ENCODE measurements at regions not wholly inside any gene's neighbourhood (a gene's known extent, or its start where the extent isn't known, plus 50 kb on each side); places are given as distances from the start of the nearest gene placed in this dataset.
"Not testable (repeated sequence)": the region's sequence is repeated elsewhere in the genome, so short reads cannot be mapped to it uniquely, and the experiment has no call there.

DNA sequence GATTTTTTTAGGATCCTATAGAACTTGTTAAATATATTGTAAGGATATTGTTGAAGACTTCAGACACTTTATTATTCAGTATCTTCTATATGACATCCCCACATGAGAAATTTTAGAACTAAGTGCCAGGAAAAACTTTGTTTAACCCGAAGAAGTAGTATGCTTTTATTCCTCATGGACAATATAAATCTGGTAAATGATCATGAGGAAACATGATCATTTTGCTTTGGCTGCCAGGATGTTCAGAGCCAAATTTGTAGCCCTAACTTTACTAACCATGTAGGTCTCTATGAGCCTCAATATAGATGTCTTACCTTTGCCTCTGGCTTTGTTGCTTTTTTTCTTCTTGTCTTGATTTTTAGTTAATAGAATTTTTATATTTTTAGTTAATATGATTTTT, 77.8 kb upstream of the TEX13D start:
- Mint-ChIP-seq H3K4me3 (no peak overlapping the region), H3K9me3 (no peaks in the 10 kb centered on the region), H3K36me3 (no peaks in the 10 kb centered on the region), H3K27ac (no peak overlapping the region), H3K4me1 (no peaks in the 10 kb centered on the region), H3K27me3 (peaks cover 3% of the 10 kb centered on the region)
- no peak for DNase-seq (ENCODE audit: low spot score in 2 of 2)
- ATAC-seq (ENCODE audit: low read depth): no peak

DNA sequence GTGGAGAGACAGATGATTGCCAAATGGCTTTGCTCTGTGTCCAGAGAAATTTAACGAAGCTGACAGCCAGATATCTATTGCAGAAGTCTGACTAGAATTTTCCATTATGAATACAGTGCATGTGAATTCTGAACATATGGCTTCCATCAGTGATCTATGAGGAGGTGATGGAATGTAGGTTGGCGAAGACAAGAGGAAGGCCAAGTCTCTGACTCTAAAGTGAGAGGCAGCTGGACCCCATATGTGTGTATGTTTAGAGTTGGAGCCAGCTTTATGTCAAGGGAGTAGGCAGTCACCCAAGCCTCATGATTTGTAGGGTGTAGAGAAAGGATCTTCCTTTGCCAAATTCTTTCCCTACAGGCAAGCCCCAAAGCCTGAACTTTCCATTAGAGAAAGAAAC, 76.2 kb upstream of the TEX13D start:
- Mint-ChIP-seq H3K4me1 (no peaks in the 10 kb centered on the region), H3K27ac (no peak overlapping the region), H3K27me3 (peaks cover 3% of the 10 kb centered on the region), H3K4me3 (no peak overlapping the region), H3K36me3 (no peaks in the 10 kb centered on the region), H3K9me3 (no peaks in the 10 kb centered on the region)
- ATAC-seq (ENCODE audit: low read depth) (no peak), DNase-seq (ENCODE audit: low spot score in 2 of 2) (no peak)

DNA sequence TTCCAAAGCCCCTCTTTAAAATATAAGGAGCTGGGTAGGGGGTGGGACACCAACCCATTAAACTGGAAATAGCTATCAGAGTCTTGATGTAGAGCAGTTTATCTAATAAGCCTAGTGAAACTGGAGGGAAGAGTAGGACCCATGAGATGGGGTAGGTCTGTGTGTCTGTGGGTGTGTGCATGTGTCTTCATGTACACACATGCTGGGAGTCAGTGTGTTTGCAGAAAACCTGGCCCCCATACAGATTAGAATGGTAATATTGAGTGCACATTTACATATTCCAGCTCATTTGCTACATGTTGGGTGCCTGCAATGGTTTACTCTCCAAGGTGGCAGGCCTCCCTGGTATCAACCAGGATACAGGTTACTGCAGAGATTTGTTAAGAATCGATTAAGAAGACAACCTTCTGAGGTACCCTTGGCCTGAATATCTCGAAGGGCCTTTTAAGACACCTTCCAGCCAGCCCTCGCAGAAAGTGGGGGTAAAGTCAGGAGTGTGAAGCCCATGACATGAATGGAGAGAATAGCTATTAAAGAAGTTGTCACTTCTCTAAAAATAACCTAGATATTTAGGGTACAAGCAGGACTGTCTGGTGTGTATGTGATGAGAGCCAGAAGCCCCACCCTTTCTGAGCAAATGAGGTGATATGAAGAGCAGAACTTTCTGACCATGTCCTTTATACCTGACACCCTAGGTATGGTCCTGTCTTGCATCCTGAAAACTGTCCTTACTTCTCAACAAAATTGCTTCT, 75.7 kb upstream of the TEX13D start:
- Mint-ChIP-seq H3K27ac (no peak overlapping the region), H3K4me3 (no peak overlapping the region), H3K27me3 (peaks cover 3% of the 10 kb centered on the region), H3K9me3 (no peaks in the 10 kb centered on the region), H3K4me1 (no peaks in the 10 kb centered on the region), H3K36me3 (no peaks in the 10 kb centered on the region)
- no peak for ATAC-seq (ENCODE audit: low read depth)
- DNase-seq (ENCODE audit: low spot score in 2 of 2): no peak

DNA sequence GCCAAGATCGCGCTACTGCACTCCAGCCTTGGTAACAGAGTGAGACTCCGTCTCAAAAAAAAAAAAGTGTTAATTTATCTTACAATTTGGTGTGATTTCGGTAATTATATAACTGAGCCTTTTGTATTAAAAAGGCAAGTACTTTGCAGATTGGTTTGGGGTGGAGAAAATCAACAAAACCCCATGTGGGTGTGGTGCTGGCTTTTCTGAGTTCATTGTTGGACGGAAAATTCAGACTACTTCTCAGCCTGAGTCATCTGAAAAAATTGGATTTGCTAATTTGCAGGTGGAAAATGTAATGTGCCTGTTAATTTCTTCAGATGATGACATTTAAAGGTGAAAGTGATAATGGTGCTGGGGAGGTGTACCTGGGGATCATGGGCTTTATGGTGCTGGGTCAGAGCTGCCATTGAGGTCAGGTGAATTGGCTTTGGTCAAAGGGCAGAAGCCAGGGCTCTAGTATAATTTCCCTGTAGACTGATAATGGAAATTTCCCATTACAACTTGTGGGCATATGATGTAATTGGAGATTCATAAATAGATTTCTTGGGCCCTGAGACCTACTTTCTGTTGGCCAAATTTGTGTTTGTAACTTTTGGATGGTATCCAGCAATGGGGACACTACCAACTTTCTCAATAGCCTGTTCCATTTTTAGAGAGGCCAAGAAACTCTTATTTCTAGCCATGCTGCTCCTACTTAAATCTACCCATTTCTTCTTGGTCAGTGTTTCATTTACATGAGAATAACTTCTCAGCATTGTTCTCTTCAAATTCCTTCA, 74.3 kb upstream of the TEX13D start:
- no peak overlapping the region for H3K27ac Mint-ChIP-seq
- ATAC-seq (ENCODE audit: low read depth) (no peak), DNase-seq (ENCODE audit: low spot score in 2 of 2) (no peak)
- H3K4me3 Mint-ChIP-seq: no peak overlapping the region
- H3K9me3 Mint-ChIP-seq: no peaks in the 10 kb centered on the region
- peaks cover 3% of the 10 kb centered on the region for H3K27me3 Mint-ChIP-seq
- H3K36me3 Mint-ChIP-seq: no peaks in the 10 kb centered on the region
- no peaks in the 10 kb centered on the region for H3K4me1 Mint-ChIP-seq

DNA sequence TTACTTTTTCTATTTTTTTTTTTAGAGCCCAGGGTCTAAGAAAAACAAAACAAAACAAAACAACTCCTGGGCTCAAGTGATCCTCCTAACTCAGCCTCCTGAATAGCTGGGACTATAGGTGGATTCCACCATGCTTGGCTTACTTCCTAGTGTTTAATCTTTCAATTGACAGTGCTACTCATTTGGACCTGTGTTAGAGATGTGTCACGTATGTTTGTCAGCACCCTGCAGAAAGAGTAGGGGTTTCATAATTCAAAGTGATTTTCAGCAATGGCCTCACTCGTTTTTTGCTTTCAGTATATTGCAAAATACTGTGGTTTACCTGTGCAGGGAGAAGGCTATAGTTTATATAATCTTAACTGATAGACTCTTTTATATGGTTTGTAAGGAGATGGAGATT, 71.6 kb upstream of the TEX13D start:
- DNase-seq (ENCODE audit: low spot score in 2 of 2): no peak
- ATAC-seq (ENCODE audit: low read depth): no peak
- Mint-ChIP-seq H3K4me1 (no peaks in the 10 kb centered on the region), H3K36me3 (no peaks in the 10 kb centered on the region), H3K4me3 (no peak overlapping the region), H3K27me3 (peaks cover 3% of the 10 kb centered on the region), H3K9me3 (no peaks in the 10 kb centered on the region), H3K27ac (no peak overlapping the region)

DNA sequence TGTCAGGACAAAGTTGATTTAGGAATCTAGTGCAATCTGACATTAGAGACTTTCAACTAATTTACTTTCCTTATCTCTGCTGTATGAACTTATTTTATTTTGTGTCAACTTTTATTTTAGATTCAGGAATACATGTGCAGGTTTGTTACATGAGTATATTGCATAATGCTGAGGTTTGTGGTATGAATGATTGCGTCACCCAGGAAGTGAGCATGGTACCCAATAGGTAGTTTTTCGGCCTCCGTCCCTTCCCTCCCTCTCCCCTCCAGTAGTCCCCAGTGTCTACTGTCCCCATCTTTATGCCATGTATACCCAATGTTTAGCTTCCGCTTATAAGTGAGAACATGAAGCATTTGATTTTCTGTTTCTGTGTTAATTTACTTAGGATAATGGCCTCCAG, 68.7 kb upstream of the TEX13D start:
- H3K4me3 Mint-ChIP-seq: no peak overlapping the region
- no peak for ATAC-seq (ENCODE audit: low read depth)
- H3K4me1 Mint-ChIP-seq: no peaks in the 10 kb centered on the region
- peaks cover 3% of the 10 kb centered on the region for H3K27me3 Mint-ChIP-seq
- no peak for DNase-seq (ENCODE audit: low spot score in 2 of 2)
- H3K27ac Mint-ChIP-seq: no peak overlapping the region
- no peaks in the 10 kb centered on the region for H3K36me3 Mint-ChIP-seq
- H3K9me3 Mint-ChIP-seq: no peaks in the 10 kb centered on the region

DNA sequence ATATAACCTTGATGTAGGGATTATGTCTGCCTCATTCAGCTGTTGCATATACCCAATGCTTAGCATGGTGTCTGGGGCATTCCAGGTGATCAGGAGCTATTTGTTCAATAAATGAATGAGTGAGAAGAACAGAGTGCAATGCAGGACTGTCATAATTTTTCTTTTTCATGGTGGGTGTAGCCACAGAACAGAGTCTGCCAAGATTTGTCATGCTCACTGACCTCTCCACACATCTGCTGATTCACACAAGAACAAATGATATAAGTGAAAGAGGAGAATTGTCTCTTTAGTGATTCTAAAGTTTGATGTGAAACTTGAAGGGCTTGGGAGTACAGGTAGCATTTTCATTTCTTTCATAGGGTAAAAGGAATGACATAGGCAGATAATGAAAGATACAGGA, 64.4 kb upstream of the TEX13D start:
- Mint-ChIP-seq H3K27me3 (no peaks in the 10 kb centered on the region), H3K36me3 (no peaks in the 10 kb centered on the region), H3K9me3 (peaks cover 2% of the 10 kb centered on the region), H3K4me3 (no peak overlapping the region), H3K27ac (no peak overlapping the region), H3K4me1 (no peaks in the 10 kb centered on the region)
- ATAC-seq (ENCODE audit: low read depth) (no peak), DNase-seq (ENCODE audit: low spot score in 2 of 2) (no peak)

DNA sequence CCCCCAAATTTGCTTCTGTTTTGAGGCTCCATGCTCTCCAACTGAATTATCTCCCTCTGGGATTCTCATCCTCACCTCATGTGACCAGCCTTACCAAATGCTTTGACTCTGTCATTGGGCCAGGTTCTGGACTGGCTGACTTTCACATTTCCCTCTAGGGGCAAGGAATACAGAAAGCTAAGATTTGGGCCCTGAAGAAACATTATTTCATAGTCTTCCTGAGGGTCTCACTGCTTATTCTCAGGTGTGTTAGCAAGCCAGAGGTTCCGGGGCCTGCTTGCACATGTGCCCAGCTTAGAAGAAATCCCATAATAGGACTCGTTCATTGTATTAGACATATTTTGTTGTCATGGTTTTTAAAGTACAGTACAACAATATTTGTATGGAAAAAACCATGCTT, 62.6 kb upstream of the TEX13D start:
- Mint-ChIP-seq H3K36me3 (no peaks in the 10 kb centered on the region), H3K27me3 (no peaks in the 10 kb centered on the region), H3K9me3 (peaks cover 2% of the 10 kb centered on the region), H3K27ac (no peak overlapping the region), H3K4me3 (no peak overlapping the region), H3K4me1 (no peaks in the 10 kb centered on the region)
- ATAC-seq (ENCODE audit: low read depth) (no peak), DNase-seq (ENCODE audit: low spot score in 2 of 2) (no peak)

DNA sequence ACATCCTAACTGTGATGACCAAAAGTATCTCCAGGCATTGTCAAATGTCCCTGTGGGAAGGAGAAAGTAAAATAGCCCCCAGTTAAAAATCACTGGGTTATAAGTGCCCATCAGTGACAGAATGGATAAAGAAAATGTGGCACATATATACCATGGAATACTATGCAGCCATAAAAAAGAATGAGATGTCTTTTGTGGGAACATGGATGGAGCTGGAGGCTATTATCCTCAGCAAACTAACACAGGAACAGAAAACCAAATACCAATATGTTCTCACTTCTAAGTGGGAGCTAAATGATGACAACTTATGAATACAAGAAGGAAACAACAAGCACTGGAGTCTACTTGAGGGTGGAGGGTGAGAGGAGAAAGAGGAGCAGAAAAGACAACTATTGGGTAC, 60.9 kb upstream of the TEX13D start:
- not testable (repeated sequence) for H3K27me3 Mint-ChIP-seq; H3K36me3 Mint-ChIP-seq; ATAC-seq (ENCODE audit: low read depth); H3K9me3 Mint-ChIP-seq; H3K27ac Mint-ChIP-seq; H3K4me1 Mint-ChIP-seq; DNase-seq (ENCODE audit: low spot score in 2 of 2); H3K4me3 Mint-ChIP-seq

DNA sequence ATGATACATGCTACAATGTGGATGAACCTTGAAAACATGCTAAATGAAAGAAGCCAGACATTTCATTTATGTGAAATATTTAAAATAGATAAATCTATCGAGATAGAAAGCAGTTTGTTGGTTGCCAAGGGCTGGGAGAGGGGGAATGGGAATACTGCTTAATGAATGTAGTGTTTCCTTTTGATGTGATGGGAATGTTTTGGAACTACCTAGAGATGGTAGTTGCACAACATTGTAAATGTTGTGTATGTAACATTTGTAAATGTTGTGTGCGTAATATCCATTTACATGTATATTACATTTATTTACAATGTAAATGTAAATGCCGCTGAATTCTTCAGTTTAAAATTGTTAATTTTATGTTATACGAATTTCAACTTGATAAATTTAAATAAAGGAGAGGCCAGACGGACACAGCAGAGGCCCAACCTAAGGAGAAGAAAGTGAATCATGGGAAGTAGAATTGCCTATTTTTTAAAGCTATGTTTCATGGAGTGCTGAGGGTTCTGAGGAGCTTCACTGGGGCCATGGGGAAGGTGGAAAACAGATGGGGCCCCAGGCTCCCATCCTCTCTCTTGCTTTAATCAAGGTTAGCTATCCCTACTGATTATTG, 60.0 kb upstream of the TEX13D start:
- Mint-ChIP-seq H3K4me1 (no peaks in the 10 kb centered on the region), H3K27me3 (peaks cover 3% of the 10 kb centered on the region)
- ATAC-seq (ENCODE audit: low read depth): no peak

DNA sequence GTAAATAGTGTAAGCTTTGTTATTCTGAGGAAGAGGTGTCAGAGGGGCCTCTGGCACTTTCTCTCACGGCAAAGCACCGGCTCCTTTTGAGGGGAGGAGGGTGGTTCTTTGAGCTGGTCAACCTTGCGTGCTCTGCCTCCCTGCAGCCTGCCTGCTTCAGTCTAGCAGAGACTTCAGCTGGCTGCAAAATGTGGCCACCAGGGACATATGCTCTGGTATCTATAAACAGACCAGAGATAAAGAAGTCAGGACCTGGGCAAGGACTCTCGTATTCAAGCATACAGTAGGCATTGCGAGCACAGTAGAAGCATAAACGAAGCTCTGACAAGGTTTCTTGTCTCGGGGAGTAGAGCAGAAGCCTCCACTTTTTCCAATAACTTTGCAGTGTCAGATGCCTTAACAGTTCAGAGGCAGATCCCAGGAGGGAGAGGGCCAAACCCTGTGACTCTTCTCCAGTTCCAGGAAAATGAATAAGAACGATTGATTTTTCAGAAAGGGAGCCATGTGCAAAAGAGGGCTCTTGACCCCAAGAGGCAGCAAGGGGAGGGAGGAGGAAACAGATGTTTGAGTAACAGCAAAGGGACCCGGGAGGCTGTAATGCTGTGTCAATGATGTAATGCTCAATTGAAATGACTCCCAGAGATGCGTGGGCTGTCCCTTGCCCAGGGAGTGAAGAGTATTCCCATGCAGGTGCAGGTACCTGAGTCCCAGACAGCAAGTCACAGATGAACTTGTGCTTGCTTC, 57.9 kb upstream of the TEX13D start:
- Mint-ChIP-seq H3K4me1 (no peaks in the 10 kb centered on the region), H3K36me3 (no peaks in the 10 kb centered on the region), H3K9me3 (peaks cover 2% of the 10 kb centered on the region), H3K27ac (no peak overlapping the region), H3K27me3 (peaks cover 3% of the 10 kb centered on the region), H3K4me3 (no peak overlapping the region)
- DNase-seq (ENCODE audit: low spot score in 2 of 2) (no peak), ATAC-seq (ENCODE audit: low read depth) (no peak)

More for the DNA sequence above, 60.0 kb upstream of the TEX13D start:
- DNase-seq (ENCODE audit: low spot score in 2 of 2): no peak
- no peak overlapping the region for H3K4me3 Mint-ChIP-seq
- H3K36me3 Mint-ChIP-seq: no peaks in the 10 kb centered on the region
- H3K9me3 Mint-ChIP-seq: peaks cover 2% of the 10 kb centered on the region
- no peak overlapping the region for H3K27ac Mint-ChIP-seq

DNA sequence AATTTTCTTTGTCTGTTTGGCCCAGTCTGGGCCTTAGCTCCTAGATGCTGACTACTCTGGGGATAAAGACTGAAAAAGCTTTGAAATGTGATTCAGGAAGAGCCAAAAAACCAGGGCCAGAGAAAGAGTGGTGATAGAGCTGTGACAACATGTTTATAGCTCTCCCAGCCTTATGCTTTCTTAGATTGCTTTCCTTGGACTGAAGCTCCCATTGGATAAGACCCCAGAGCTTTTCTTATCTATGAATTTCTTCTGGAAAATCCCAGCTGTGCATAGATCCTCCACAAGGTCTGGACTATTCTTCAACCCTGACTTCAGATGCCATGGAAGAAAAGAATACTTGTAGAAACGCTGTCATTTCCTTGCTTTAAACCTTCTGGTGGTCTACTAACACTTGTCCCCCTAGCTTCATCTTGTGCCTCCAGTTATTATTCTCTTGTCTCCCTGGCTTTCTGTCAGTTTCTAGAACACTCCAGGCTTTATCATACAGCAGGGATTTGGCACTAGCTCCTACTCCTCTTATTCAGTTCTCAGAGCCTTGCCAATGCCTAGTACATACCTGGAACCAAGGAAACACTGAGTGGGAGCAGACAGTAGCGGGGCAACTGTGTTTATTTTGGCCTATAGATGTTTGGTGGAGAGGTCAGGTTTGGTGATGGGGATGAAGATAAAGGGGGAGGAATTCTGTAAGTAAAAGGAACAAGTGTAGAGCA, 57.1 kb upstream of the TEX13D start:
- Mint-ChIP-seq H3K36me3 (no peaks in the 10 kb centered on the region), H3K4me3 (no peak overlapping the region), H3K27me3 (peaks cover 3% of the 10 kb centered on the region), H3K27ac (no peak overlapping the region), H3K4me1 (no peaks in the 10 kb centered on the region), H3K9me3 (peaks cover 2% of the 10 kb centered on the region)
- no peak for DNase-seq (ENCODE audit: low spot score in 2 of 2)
- ATAC-seq (ENCODE audit: low read depth): no peak

DNA sequence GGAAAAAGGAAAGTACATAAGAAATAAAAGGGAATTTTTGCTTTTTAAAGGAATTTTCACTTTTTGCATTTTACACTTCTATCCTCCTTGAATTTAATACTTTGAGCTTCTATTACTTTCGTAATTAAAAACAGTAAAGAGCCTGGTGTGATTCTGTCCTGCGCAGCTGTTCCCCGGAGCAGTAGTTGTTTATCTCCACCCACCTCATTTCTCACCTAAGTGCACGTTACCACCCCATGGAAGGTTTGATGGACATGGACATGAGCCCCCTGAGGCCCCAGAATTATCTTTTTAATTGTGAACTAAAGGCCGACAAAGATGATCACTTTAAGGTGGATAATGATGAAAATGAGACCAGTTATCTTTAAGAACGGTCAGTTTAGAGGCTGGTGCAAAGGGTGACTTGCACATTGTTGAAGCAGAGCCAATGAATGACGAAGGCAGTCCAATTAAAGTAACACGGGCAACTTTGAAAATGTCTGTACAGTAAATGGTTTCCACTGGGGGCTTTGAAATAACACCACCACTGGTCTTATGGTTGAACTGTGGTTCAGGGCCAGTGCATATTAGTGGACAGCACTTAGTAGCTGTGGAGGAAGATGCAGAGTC, 52.1 kb upstream of the TEX13D start:
- Mint-ChIP-seq H3K27ac (no peak overlapping the region), H3K36me3 (no peaks in the 10 kb centered on the region), H3K27me3 (peaks cover 3% of the 10 kb centered on the region), H3K9me3 (no peaks in the 10 kb centered on the region), H3K4me3 (no peak overlapping the region), H3K4me1 (no peaks in the 10 kb centered on the region)
- DNase-seq (ENCODE audit: low spot score in 2 of 2) (no peak), ATAC-seq (ENCODE audit: low read depth) (no peak)
